GM23248 (cell line): ENCODE measurements at regions not wholly inside any gene's neighbourhood (a gene's known extent, or its start where the extent isn't known, plus 50 kb on each side); places are given as distances from the start of the nearest gene placed in this dataset.
A peak's percentile ranks its signal among the peaks of the same experiment; 100 is the strongest.

ENCODE experiments used
- DNase-seq: peaks from one replicate; pipeline ENCODE4 v3.0.0-alpha.2; 2015
- H2AFZ ChIP-seq: fragments of 200-600 bp; sonication (generic); 2 replicates; pipeline ENCODE4 v1.6.1; 2016; ENCODE audit warnings: antibody characterized with exemption
- H3F3A ChIP-seq: fragments of 200-600 bp; sonication (generic); 2 replicates; pipeline ENCODE4 v1.6.1; 2016; ENCODE audit warnings: mild to moderate bottlenecking, antibody characterized with exemption, mixed run types; ENCODE audit not compliant: insufficient read depth
- H3K27ac ChIP-seq: fragments of 200-600 bp; sonication (generic); 2 replicates; pipeline ENCODE4 v1.5.1; 2016; ENCODE audit warnings: mild to moderate bottlenecking
- H3K27me3 ChIP-seq: fragments of 200-600 bp; sonication (generic); replicated peaks from 2 replicates; pipeline ENCODE4 v1.6.1; 2016; ENCODE audit warnings: mild to moderate bottlenecking; ENCODE audit not compliant: insufficient read depth
- H3K36me3 ChIP-seq: fragments of 200-600 bp; sonication (generic); 2 replicates; pipeline ENCODE4 v1.6.1; 2016; ENCODE audit warnings: low read depth, mild to moderate bottlenecking
- H3K4me1 ChIP-seq: fragments of 200-600 bp; sonication (generic); 2 replicates; pipeline ENCODE4 v1.6.1; 2016; ENCODE audit warnings: mild to moderate bottlenecking; ENCODE audit not compliant: insufficient read depth
- H3K4me2 ChIP-seq: fragments of 200-600 bp; sonication (generic); one replicate; pipeline ENCODE4 v1.6.1; 2016; ENCODE audit warnings: mild to moderate bottlenecking; ENCODE audit not compliant: unreplicated experiment
- H3K4me3 ChIP-seq: fragments of 200-600 bp; sonication (generic); 2 replicates; pipeline ENCODE4 v1.5.1; 2016; ENCODE audit warnings: mild to moderate bottlenecking
- H3K79me2 ChIP-seq: fragments of 200-600 bp; sonication (generic); 2 replicates; pipeline ENCODE4 v1.6.1; 2016; ENCODE audit warnings: mild to moderate bottlenecking; ENCODE audit not compliant: insufficient read depth
- H3K9ac ChIP-seq: fragments of 200-600 bp; sonication (generic); 2 replicates; pipeline ENCODE4 v1.6.1; 2016; ENCODE audit warnings: mild to moderate bottlenecking
- H3K9me2 ChIP-seq: fragments of 200-600 bp; sonication (generic); 2 replicates; pipeline ENCODE4 v1.6.1; 2016; ENCODE audit warnings: mixed run types, mild to moderate bottlenecking, moderate library complexity; ENCODE audit not compliant: insufficient read depth
- H3K9me3 ChIP-seq: fragments of 200-600 bp; sonication (generic); one replicate; pipeline ENCODE4 v1.6.1; 2017; ENCODE audit warnings: low read depth
- H4K20me1 ChIP-seq: fragments of 200-600 bp; sonication (generic); 2 replicates; pipeline ENCODE4 v1.6.0; 2016; ENCODE audit not compliant: insufficient read depth
- EZH2 ChIP-seq: fragments of 200-600 bp; sonication (generic); IDR thresholded peaks from 2 replicates; pipeline ENCODE4 v1.6.1; 2018; ENCODE audit warnings: antibody characterized with exemption, mild to moderate bottlenecking; ENCODE audit not compliant: insufficient read depth, poor library complexity, severe bottlenecking
- EZH2phosphoT487 ChIP-seq: fragments of 200-600 bp; sonication (generic); IDR thresholded peaks from 2 replicates; pipeline ENCODE4 v1.6.1; 2018; ENCODE audit warnings: antibody characterized with exemption, moderate library complexity, mild to moderate bottlenecking, low read depth; ENCODE audit not compliant: insufficient read depth
- WGBS, 2 experiments: methylation state at CpG; one replicate each; pipeline ENCODE4 v1.1.6; 2015 to 2017; ENCODE audit warnings: low lambda C conversion rate in 2 of 2, low coverage in 1 of 2; ENCODE audit errors: missing lambda C conversion rate in 2 of 2; 5-methylcytosine and 5-hydroxymethylcytosine counted together
- in situ Hi-C: fragments of 300-500 bp; cut with MboI; formaldehyde crosslinking; loops from 2 replicates; pipeline ENCODE4 v1.15.0; 2020

DNA sequence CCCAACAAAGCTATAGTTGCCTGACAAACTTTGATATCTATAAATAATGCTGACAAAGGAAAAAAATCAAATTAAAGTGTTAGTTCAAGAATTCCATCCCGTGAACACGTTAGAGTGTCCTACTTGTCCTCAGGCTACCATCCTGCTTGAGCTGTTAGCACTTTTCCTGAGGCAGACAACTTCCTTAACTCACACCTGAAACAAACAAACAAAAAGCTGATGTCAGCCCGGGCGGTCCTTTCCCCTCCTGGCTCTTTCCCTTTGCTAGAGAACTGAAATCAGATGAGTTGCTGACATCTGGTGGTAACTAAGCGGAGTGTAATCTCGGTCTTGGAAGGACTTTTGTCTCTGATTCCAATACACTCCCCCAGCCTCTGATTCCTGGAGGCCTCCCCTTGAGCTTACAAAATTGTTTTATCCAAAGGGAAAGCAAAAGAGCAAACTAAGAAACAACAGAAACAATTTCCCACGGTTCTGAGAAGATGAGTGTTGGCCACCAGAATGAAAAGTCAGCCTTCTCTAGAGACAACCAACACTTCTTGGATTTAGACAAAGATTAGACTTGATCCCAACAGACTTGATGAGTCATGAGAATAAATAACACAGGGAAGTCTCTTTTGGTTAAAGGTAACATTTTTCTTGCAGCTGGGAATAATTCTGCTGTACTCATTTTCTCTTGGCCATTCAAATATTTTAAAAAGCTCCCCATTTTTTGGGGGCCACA lies 135.4 kb downstream of the PROX1 start:
- H4K20me1 ChIP-seq, result no peaks in the 10 kb centered on the region
- no peaks in the 10 kb centered on the region for H3K4me1 ChIP-seq
- no peaks in the 10 kb centered on the region for H3F3A ChIP-seq
- H3K4me3 ChIP-seq, result no peak overlapping the region
- peak; percentile 69 for DNase-seq
- no peaks in the 10 kb centered on the region for H3K36me3 ChIP-seq
- TF ChIP-seq EZH2phosphoT487 (no peak), EZH2 (no peak)
- peaks cover 5% of the 10 kb centered on the region for H3K27me3 ChIP-seq
- H3K4me2 ChIP-seq, result no peak overlapping the region
- 1 to 2% methylated on average over 7 of the region's 7 CpGs for WGBS, 2 experiments
- H3K27ac ChIP-seq, result no peak overlapping the region
- H3K79me2 ChIP-seq, result no peaks in the 10 kb centered on the region
- no peaks in the 10 kb centered on the region for H3K9me3 ChIP-seq
- in situ Hi-C loops, result no loop called here
- no peak overlapping the region for H3K9ac ChIP-seq
- H2AFZ ChIP-seq, result no peak overlapping the region
- H3K9me2 ChIP-seq, result no peaks in the 10 kb centered on the region

DNA sequence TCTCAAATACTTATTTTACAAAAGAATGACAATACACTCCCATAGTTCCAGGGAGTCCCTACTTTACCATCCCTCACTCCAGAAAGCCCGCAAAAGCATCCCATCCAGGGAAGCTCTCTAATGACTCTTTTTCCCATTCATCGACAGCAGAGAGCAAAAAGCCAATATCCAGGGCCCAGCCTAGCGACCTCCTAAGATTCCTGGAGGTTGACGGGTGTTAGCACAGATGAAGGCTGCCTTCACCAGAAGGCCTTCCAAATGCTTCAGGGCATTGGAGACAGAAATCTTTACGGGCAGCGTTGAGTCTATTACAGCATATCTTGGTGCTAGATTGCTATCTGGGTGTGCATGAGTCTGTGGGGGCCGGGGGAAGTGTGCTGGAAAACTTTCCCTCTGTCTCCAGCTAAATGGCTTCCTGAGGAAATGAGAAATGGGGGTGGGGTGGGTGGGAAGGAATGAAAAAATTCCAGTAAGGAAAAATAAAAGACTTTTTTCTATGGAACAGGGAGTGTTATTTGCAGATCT lies 136.6 kb downstream of the PROX1 start:
- TF ChIP-seq EZH2, result no peak
- TF ChIP-seq EZH2phosphoT487, result no peak
- Histone ChIP-seq H4K20me1 (no peaks in the 10 kb centered on the region), H2AFZ (no peak overlapping the region), H3K4me2 (no peak overlapping the region), H3K9ac (no peak overlapping the region), H3K4me1 (no peaks in the 10 kb centered on the region), H3K36me3 (no peaks in the 10 kb centered on the region), H3K9me2 (no peaks in the 10 kb centered on the region), H3K4me3 (no peak overlapping the region), H3F3A (no peaks in the 10 kb centered on the region), H3K27me3 (peaks cover 5% of the 10 kb centered on the region), H3K9me3 (no peaks in the 10 kb centered on the region), H3K79me2 (no peaks in the 10 kb centered on the region), H3K27ac (no peak overlapping the region)
- DNase-seq, result no peak
- 46 to 51% methylated on average over 7 of the region's 7 CpGs for WGBS, 2 experiments
- in situ Hi-C loops, result no loop called here

DNA sequence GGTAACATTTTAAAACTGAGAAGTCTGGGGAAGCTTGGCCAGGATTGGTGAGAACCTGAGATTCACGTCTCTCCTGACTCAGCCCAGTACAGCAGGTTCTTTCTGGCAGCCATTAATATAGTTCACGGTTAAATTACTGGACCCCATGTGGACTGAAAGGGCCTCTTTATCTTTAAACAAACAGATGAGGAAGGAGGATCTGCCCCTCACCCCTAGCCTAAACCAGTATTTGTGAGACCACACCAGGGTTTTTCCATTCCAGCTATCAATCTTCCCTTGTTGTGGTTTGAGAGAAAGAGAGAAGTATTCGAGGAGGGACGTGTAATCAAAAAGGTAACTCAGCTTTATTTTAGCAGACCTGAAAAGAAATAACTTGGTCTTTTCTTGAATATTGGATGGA lies 137.1 kb downstream of the PROX1 start:
- in situ Hi-C loops, result no loop called here

DNA sequence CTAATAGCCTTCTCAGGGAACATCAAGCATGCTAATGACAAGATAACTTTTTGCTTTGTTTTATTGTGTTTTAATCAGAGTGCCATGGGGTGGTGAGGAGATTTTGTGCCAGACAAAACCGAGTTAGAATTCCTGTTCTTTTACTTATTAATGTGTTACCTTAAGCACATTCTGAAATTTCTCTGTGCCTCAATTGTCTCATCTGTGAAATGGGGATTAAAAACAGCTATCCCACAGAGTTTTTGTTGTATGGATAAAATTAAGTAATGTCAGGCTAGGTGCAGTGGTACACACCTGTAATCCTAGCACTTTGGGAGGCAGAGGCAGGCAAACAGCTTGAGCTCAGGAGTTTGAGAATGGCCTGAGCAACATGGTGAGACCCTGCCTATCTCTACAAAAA lies 138.0 kb downstream of the PROX1 start:
- Histone ChIP-seq H4K20me1 (no peaks in the 10 kb centered on the region), H3K4me1 (no peaks in the 10 kb centered on the region), H3K4me3 (no peak overlapping the region), H3K36me3 (no peaks in the 10 kb centered on the region), H3K79me2 (no peaks in the 10 kb centered on the region), H2AFZ (no peak overlapping the region), H3F3A (no peaks in the 10 kb centered on the region), H3K9me3 (no peaks in the 10 kb centered on the region), H3K27me3 (peaks cover 9% of the 10 kb centered on the region), H3K9me2 (no peaks in the 10 kb centered on the region), H3K4me2 (no peak overlapping the region), H3K27ac (no peak overlapping the region), H3K9ac (no peak overlapping the region)
- in situ Hi-C loops, result no loop called here
- 17 to 31% methylated on average over 1 of the region's 1 CpG for WGBS, 2 experiments
- TF ChIP-seq EZH2phosphoT487 (no peak), EZH2 (no peak)
- DNase-seq, result no peak

More for the DNA sequence above, 137.1 kb downstream of the PROX1 start:
- H3K9me3 ChIP-seq, result no peaks in the 10 kb centered on the region
- no peak overlapping the region for H3K27ac ChIP-seq
- H3F3A ChIP-seq, result no peaks in the 10 kb centered on the region
- no peaks in the 10 kb centered on the region for H4K20me1 ChIP-seq
- WGBS, 2 experiments, result 81% methylated on average over 4 of the region's 4 CpGs
- H3K9ac ChIP-seq, result no peak overlapping the region
- peaks cover 5% of the 10 kb centered on the region for H3K27me3 ChIP-seq
- H3K9me2 ChIP-seq, result no peaks in the 10 kb centered on the region
- H3K79me2 ChIP-seq, result no peaks in the 10 kb centered on the region
- no peak for TF ChIP-seq EZH2
- TF ChIP-seq EZH2phosphoT487, result no peak
- H3K36me3 ChIP-seq, result no peaks in the 10 kb centered on the region
- H3K4me3 ChIP-seq, result no peak overlapping the region
- no peak for DNase-seq
- no peak overlapping the region for H3K4me2 ChIP-seq
- H2AFZ ChIP-seq, result no peak overlapping the region
- no peaks in the 10 kb centered on the region for H3K4me1 ChIP-seq

DNA sequence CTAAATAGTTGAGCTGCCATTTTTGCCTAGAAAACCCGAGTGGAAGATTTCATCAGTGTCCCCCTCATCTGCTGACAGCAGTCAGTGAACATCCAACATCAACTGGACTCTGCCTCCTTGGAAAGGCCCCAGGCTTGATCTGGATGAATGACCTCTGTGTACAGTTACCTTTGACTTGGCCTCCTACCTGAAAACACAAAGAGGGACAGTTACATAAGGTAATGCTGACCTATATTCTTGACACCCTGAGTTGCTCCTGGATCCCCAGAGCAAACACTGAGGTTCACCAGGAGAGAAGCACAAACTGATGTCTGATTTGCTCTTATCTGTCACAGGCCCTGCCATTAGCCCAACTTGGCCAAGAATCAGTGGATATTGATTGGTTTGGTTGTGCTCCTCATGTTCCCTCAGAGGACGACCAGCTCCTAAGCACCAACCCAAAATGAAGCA lies 138.9 kb downstream of the PROX1 start:
- 28 to 38% methylated on average over 2 of the region's 2 CpGs for WGBS, 2 experiments
- no peaks in the 10 kb centered on the region for H4K20me1 ChIP-seq
- no peak for DNase-seq

More for the DNA sequence above, 138.9 kb downstream of the PROX1 start:
- no peaks in the 10 kb centered on the region for H3K9me2 ChIP-seq
- H3K27ac ChIP-seq, result no peak overlapping the region
- H3K4me1 ChIP-seq, result no peaks in the 10 kb centered on the region
- no peaks in the 10 kb centered on the region for H3K9me3 ChIP-seq
- H3F3A ChIP-seq, result no peaks in the 10 kb centered on the region
- in situ Hi-C loops, result no loop called here
- H3K4me3 ChIP-seq, result no peak overlapping the region
- H3K36me3 ChIP-seq, result no peaks in the 10 kb centered on the region
- H3K9ac ChIP-seq, result no peak overlapping the region
- no peak overlapping the region for H2AFZ ChIP-seq
- peaks cover 18% of the 10 kb centered on the region for H3K27me3 ChIP-seq
- no peaks in the 10 kb centered on the region for H3K79me2 ChIP-seq
- no peak overlapping the region for H3K4me2 ChIP-seq
- no peak for TF ChIP-seq EZH2
- no peak for TF ChIP-seq EZH2phosphoT487
